Erythroblast (primary cell): ENCODE measurements at regions not wholly inside any gene's neighbourhood (a gene's known extent, or its start where the extent isn't known, plus 50 kb on each side); places are given as distances from the start of the nearest gene placed in this dataset.

Source experiments
- GATA1 ChIP-seq: IDR thresholded peaks from 2 replicates; pipeline ENCODE4 v1.6.1; 2011; ENCODE audit warnings: low read depth, mild to moderate bottlenecking, control low read depth, low read length, moderate library complexity
- POLR2A ChIP-seq: IDR thresholded peaks from 2 replicates; pipeline ENCODE4 v1.6.1; 2011; ENCODE audit warnings: mild to moderate bottlenecking, low read length

DNA sequence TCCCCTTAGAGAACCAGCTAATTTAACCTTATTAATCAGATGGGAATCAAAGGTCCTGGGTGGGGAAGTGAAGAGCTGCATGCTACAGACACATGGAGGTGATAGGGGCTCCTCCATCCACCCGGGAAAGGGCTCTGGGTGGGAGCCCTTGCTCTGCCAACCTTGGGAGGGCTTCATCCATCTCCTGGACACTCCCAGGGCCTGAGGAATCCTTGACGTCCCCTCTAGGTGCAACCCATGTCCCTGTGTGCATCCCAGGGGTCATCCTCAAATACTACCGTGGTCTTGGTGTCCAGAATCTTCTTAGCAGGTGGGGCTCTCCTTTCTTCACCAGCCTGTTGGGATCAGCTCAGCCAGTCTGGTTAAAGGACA, 55.4 kb upstream of the IGFBP3 start:
- no peak for TF ChIP-seq POLR2A
- TF ChIP-seq GATA1 = no peak
